ENCODE measurements at regions not wholly inside any gene's neighbourhood (a gene's known extent, or its start where the extent isn't known, plus 50 kb on each side); places are given as distances from the start of the nearest gene placed in this dataset.
A peak's percentile ranks its signal among the peaks of the same experiment; 100 is the strongest.

DNA sequence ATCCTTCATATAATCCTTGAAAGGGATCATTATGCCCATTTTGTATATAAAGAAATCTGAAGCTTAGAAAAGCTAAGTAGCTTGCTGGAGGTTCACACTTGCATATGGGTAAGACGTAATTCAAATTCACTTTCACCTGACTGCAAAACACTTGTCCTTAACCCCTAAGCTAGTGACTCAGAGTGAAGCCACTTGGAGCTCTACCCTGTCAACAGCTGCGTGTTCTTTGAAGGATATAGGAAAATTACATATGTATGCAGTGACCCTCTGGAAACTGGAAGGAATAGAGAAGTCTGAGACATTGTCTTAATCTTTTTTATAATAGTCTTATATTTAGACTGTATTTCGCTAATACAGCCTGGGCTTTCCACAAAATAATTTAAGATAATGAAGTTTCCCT, 80.0 kb upstream of the STK32A start:
- Histone ChIP-seq H3K27ac (no peak overlapping the region), H3K9me3 (replicated peaks) (no peaks in the 10 kb centered on the region)

DNA sequence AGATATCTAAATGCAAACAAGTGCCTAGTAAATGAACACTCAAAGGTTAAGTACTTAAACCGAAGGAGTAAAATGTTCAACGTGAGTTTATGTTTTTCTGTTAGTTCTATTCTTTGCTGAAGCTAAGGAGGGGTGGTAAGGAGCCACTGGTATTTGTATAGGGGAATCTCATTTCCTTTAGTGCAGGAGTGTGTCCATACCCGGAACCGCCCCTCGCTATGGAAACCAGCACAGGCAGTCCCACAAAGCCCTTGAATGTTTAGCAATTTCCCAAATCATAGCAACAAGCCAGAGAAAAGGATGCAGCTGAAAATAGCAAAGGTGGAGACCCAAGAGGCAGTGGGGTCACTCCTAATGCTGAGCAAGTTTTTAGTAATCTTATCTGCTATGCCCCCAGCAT, 78.8 kb upstream of the STK32A start:
- H3K27ac ChIP-seq: no peak overlapping the region
- H3K27me3 ChIP-seq: no peaks in the 10 kb centered on the region
- H3K9me3 ChIP-seq (replicated peaks): no peaks in the 10 kb centered on the region
- no peaks in the 10 kb centered on the region for H3K4me1 ChIP-seq
- H3K4me3 ChIP-seq: no peak overlapping the region
- DNase-seq: no peak
- H3K36me3 ChIP-seq: no peaks in the 10 kb centered on the region

More for the DNA sequence above, 80.0 kb upstream of the STK32A start:
- Histone ChIP-seq H3K27me3 (no peaks in the 10 kb centered on the region), H3K4me1 (no peaks in the 10 kb centered on the region), H3K36me3 (no peaks in the 10 kb centered on the region), H3K4me3 (no peak overlapping the region)
- no peak for DNase-seq

DNA sequence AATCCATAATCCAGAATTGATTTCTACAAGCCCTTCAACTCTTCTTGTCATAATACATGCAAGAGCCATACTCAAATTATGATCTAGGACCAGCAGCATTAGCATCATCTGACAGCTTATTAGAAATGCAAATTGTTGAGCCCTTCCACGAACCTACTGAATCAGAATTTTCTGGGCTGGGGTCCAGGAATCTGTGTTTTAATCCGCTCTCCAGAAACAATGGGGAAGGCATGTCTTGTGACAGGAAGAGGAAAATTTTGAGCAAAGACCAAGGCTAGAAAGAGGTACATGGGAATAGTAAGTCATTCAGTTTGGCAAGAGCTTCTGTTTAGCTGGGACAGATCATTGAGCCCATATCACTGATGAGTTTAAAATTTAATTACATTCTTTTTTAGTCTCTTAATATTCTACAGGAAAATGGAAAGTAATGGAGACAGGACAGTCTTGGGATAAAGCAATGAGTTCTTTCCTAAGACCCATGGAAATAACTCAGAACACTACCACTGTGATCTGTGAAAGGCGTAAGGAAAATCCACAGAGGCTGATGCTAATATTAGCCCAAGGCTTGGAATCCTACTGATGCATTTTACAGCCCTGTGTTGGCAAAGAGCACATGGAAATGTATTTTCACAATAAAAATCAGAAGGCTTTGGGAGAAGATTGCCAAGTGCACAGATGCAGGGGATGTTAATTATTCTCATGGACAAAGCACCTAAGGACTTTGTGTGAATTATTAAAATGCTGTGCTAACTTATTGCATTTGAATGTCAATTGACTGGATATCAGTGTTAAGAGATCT, 73.7 kb upstream of the STK32A start:
- H3K27me3 ChIP-seq: no peaks in the 10 kb centered on the region
- no peaks in the 10 kb centered on the region for H3K36me3 ChIP-seq
- H3K27ac ChIP-seq: no peak overlapping the region
- DNase-seq: no peak
- H3K9me3 ChIP-seq (replicated peaks): no peaks in the 10 kb centered on the region
- H3K4me1 ChIP-seq: no peaks in the 10 kb centered on the region
- no peak overlapping the region for H3K4me3 ChIP-seq

DNA sequence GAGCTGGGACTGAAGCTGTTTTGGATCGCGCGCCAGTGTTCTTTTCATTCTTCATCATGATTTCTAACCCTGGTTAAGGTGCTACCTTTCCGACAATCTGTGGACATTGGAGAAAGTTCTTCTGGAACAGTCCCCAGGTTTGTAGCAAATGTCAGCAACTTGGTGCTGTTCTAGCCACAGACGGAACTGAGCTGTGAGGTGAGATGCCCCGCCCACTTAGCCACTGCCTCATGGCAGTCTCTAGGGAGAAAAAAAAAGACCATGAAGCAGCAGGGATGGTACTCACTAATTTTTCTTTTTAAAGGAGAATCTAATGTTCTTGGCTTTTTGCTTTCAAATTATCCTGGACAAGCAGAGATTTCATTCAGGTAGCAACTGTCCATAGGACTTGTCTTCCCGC, 72.1 kb upstream of the STK32A start:
- DNase-seq: no peak

DNA sequence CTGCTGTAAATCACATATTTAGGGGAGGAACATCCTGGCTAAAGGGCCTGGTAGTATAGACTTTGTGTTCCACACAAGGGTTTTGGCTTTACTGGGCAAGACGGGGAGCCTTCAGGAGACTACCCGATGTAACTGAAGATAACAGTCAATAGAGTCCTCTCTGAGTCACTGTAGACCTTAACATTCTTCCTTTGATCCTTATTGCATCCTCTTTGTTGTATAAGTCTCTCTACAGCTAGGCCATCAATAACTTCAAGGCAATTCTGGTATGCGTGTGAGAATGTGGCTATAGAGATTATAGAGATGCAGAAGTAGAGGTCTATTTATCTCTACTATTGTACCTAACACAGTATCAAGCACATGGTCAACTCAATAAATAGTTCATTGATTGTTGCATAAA, 67.3 kb upstream of the STK32A start:
- no peak for DNase-seq
- Histone ChIP-seq H3K4me1 (peaks cover 3% of the 10 kb centered on the region; the same call in 1 of the 2 replicates), H3K27ac (no peak overlapping the region), H3K27me3 (no peaks in the 10 kb centered on the region), H3K4me3 (no peak overlapping the region), H3K9me3 (replicated peaks) (no peaks in the 10 kb centered on the region; the same call in 1 of the 2 replicates), H3K36me3 (no peaks in the 10 kb centered on the region)

More for the DNA sequence above, 72.1 kb upstream of the STK32A start:
- Histone ChIP-seq H3K27ac (no peak overlapping the region), H3K9me3 (replicated peaks) (no peaks in the 10 kb centered on the region), H3K4me3 (no peak overlapping the region), H3K27me3 (no peaks in the 10 kb centered on the region), H3K36me3 (no peaks in the 10 kb centered on the region), H3K4me1 (no peaks in the 10 kb centered on the region)

DNA sequence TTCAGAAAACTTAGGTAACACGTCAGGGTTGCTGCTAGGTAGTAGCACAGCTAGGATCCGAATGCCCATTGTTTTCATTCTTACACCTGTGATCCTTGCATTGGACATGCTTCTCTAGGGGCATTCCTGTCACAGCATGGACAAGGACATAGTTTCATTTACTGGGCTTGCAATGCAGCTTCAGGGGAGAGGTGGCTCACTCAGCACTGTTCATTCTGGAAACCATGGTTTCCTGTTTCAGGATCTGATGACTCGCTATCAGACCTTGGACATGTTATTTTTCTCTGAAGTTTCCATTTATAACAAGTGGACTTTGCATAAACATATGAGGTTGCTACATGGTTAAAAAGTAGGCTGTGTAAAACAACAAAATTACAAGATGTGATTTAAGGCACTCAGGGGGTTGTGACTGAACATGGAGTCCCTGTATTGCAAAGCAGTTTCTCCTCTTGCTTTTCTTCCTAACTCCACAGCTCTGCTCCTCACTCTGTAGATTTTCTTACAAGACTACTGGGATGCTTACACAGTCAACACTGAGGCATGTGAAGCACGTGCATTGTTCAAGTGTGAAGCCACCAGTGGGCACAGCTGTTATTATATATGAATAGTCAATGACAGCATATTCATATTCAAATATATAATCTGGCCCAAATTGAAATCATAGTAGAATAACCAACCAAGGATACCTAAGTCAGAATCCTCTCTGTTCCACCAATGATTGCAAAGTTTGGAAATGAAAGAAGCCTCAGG, 66.1 kb upstream of the STK32A start:
- H3K9me3 ChIP-seq (replicated peaks): no peaks in the 10 kb centered on the region; the same call in 1 of the 2 replicates
- no peak overlapping the region for H3K4me3 ChIP-seq
- H3K36me3 ChIP-seq: no peaks in the 10 kb centered on the region
- no peaks in the 10 kb centered on the region for H3K27me3 ChIP-seq
- no peak overlapping the region for H3K27ac ChIP-seq
- peaks cover 3% of the 10 kb centered on the region; the same call in 1 of the 2 replicates for H3K4me1 ChIP-seq
- DNase-seq: peak in 1 of 2 experiments; percentile 5

DNA sequence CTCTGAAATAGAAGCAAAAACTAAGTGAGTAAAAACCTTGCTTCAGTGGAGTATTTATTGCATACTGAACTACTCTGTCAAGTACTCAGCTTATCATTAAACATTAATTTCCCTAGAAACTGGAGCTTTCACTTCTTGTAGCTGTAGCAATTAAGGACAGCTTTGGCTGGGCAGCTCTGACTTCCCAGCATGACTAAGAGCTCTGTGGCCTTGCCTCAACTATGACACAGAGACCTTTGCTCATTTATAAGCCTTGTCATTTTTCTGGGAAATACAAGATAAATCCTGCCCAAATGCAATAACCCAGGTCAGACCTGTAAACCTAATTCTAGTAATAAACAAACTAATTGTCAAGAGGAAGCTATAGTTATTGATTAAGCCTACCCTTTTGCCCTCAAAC, 65.4 kb upstream of the STK32A start:
- H3K27me3 ChIP-seq: no peaks in the 10 kb centered on the region
- no peak overlapping the region for H3K4me3 ChIP-seq
- no peak overlapping the region for H3K27ac ChIP-seq
- peaks cover 3% of the 10 kb centered on the region; the same call in 1 of the 2 replicates for H3K4me1 ChIP-seq
- no peaks in the 10 kb centered on the region for H3K36me3 ChIP-seq
- no peak for DNase-seq
- no peaks in the 10 kb centered on the region; the same call in 1 of the 2 replicates for H3K9me3 ChIP-seq (replicated peaks)

DNA sequence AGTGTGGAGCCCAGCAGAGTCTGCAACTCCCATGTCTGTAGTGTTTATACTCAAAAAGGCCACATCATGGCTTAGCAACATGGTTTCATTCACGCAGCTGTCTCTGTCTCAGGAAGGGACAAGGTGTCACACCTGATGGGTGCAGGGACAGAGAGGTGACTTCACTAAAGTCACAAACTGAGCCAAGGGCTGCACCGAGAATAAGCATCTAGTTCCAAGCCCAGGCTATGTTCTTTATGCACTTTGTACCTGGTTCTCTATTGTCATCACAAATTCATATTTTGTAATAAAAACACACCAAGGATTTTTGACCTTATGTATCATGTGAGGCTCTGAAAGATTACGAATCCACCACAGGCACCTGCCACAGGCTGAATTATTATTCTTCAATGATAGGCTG, 64.9 kb upstream of the STK32A start:
- no peaks in the 10 kb centered on the region; the same call in 1 of the 2 replicates for H3K9me3 ChIP-seq (replicated peaks)
- H3K27me3 ChIP-seq: no peaks in the 10 kb centered on the region
- no peak overlapping the region for H3K27ac ChIP-seq
- H3K4me3 ChIP-seq: no peak overlapping the region
- no peak for DNase-seq
- H3K36me3 ChIP-seq: no peaks in the 10 kb centered on the region
- peaks cover 3% of the 10 kb centered on the region; the same call in 1 of the 2 replicates for H3K4me1 ChIP-seq

DNA sequence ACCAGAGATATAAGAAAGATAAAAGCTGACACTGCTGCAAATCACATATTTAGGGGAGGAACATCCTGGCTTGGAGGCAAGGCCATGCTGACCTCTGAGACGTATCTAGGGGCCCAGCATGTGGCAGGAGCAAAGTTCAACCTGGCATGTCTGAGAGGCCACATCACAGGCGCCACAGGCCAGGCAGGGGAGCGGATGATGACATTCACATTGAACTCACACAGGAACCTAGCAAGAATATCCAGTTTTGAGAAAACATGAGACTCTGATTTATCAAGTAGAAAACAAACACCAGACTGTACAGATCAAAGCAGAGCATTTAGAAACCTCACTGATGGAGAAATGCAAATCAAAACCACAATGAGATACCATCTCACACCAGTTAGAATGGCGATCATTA, 64.2 kb upstream of the STK32A start:
- Histone ChIP-seq H3K27ac (no peak overlapping the region), H3K27me3 (no peaks in the 10 kb centered on the region)
- no peak for DNase-seq

DNA sequence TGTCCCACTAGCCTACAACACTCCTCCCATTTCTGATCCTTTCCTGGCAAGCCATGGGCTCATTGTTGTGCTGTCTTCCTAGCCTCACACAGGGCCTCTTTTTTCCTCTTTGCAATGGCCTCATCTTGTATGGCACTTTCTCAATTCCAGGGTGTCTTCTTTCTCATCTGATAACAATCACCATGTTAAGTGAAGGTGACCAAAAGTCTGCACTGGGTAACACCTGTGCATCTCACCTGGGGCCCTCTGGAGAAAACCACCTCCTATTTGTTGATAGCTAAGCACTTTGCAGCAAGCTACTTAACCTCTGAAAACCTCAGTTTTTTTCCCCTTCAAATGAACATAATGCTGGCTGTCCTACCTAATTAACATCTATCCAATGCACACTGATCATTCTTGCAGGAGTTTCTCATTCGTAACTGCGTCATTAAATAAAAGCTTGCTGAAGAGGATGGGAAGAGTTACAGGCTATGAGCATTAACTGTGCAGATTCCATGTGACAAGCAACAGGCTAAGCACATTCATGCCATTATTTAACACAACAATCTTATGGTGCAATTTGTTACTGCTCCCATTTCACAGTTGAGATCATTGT, 60.1 kb upstream of the STK32A start:
- no peak for DNase-seq
- Histone ChIP-seq H3K27me3 (no peaks in the 10 kb centered on the region), H3K27ac (no peak overlapping the region), H3K4me1 (no peaks in the 10 kb centered on the region), H3K36me3 (no peaks in the 10 kb centered on the region), H3K9me3 (replicated peaks) (no peaks in the 10 kb centered on the region), H3K4me3 (no peak overlapping the region)

More for the DNA sequence above, 64.2 kb upstream of the STK32A start:
- Histone ChIP-seq H3K36me3 (no peaks in the 10 kb centered on the region), H3K4me3 (no peak overlapping the region), H3K4me1 (peaks cover 3% of the 10 kb centered on the region; the same call in 1 of the 2 replicates), H3K9me3 (replicated peaks) (no peaks in the 10 kb centered on the region; the same call in 1 of the 2 replicates)

DNA sequence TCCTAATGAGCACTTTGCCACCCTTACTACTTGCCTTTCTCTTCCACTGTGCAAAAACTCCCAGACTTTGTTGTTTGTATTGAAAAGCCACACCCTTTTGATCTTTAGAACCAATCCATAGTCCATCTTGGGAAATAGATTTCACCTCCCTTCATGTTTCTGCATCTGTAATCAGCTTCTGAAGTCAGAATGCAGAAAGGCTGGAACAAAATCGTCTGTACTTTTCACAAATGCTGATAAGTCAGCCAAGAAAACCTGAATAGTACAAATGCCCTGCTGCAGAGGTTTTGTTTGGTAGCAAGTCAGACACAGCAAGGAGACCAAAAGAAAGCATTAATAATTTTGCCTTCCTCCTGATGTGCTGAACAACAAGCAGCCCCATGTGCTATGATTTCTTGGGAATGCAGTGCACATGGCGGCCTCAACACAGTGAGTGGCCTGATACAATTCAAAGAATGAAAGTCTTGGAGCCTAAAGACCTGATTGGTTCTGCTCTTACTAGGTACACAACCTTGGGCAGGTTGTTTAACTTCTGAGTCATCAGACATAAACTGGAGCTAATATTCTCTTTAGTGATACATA, 59.2 kb upstream of the STK32A start:
- Histone ChIP-seq H3K27me3 (no peaks in the 10 kb centered on the region), H3K27ac (no peak overlapping the region), H3K4me1 (no peaks in the 10 kb centered on the region), H3K36me3 (no peaks in the 10 kb centered on the region), H3K4me3 (no peak overlapping the region), H3K9me3 (replicated peaks) (no peaks in the 10 kb centered on the region)
- DNase-seq: no peak

DNA sequence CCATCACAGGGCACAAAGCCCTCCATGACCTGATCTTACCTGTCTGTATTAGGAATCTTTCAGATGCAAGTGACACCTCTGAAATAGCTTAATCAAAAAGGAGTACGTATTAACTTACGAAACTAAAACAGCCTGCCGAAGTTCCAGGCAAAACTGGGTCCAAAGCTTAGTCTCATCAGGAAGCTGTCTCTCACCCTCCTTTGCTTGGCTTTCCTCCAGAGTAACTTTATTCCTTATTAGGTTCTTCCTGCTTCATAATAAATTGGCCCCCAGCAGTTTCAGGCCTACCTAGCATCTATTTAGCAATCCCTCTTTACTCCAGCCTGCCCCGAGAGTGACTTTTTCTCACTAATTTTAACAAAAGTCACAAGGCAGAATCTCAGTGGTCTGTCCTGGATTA, 58.4 kb upstream of the STK32A start:
- H3K4me1 ChIP-seq: no peaks in the 10 kb centered on the region
- no peaks in the 10 kb centered on the region for H3K27me3 ChIP-seq
- no peaks in the 10 kb centered on the region for H3K9me3 ChIP-seq (replicated peaks)
- H3K27ac ChIP-seq: no peak overlapping the region
- H3K36me3 ChIP-seq: no peaks in the 10 kb centered on the region
- DNase-seq: no peak
- no peak overlapping the region for H3K4me3 ChIP-seq

DNA sequence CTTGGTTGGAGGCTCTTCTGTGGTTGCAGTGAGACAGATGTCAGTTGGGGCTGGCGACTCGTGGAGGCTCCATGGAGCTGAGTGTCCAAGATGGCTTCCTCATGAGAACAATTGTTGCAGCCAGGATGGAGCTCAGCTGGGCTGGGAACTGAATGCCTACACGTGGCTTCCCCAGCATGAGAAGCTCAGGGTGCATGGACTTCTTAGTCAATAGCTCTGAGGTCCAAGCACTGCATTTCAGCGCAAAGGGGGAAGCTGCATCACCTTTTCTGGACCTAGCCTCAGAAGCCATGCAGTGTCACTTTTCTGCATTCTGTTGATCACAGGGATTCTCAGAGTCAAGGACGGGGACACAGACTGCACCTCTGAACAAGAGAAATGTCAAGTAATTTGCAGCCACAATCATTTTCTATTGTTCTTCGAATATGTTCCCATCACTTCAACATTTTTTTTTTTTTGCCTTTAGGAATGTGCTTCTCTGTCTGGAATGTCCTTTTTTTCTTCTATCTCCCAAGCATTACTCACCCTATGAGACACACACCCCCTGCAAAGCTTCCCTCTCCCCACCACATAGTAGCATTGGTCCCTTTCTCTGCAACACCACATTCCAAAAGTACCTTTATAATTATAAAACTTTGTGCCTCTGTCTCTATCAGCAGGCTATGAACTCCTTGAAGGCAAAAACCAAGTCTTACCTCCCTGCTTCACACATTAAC, 57.5 kb upstream of the STK32A start:
- no peak overlapping the region for H3K4me3 ChIP-seq
- H3K27me3 ChIP-seq: 0 out of 2 replicates have a peak, but pooled peaks cover 3% of the 10 kb centered on the region
- DNase-seq: no peak

DNA sequence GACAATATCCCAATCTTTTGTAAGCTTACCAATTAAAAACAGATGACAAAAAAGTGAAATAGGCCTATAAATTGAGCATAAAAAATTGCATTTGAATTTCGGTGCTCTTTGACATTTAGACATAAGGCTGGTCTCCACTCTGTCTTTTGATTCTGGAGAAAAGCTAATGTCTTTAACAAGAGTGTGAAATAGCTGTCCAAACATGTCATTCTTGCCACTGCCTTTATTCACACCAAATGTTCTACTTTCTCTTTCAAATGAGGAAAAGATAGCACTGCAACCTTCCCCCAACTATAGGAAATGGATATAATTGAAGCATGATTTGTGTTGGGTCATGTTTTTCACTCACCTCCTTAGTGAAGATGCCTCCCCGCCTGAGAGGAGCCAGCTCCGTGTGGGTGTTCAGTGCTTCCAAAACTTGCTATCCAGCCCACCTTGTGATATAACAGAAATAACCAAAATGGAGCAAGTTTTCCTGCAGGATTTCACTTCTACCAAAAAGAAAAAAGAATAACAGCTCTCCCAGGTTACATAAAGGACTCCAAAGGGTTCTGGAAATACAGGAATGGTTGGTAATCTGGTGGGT, 55.2 kb upstream of the STK32A start:
- no peaks in the 10 kb centered on the region for H3K4me1 ChIP-seq
- no peaks in the 10 kb centered on the region for H3K9me3 ChIP-seq (replicated peaks)
- no peak overlapping the region for H3K4me3 ChIP-seq
- H3K27ac ChIP-seq: no peak overlapping the region
- DNase-seq: no peak
- H3K36me3 ChIP-seq: no peaks in the 10 kb centered on the region
- 0 out of 2 replicates have a peak, but pooled peaks cover 3% of the 10 kb centered on the region for H3K27me3 ChIP-seq

More for the DNA sequence above, 57.5 kb upstream of the STK32A start:
- H3K9me3 ChIP-seq (replicated peaks): no peaks in the 10 kb centered on the region
- H3K27ac ChIP-seq: no peak overlapping the region
- H3K36me3 ChIP-seq: no peaks in the 10 kb centered on the region
- no peaks in the 10 kb centered on the region for H3K4me1 ChIP-seq
